Progenitor cell of endocrine pancreas (in vitro differentiated cells): ENCODE measurements at regions not wholly inside any gene's neighbourhood (a gene's known extent, or its start where the extent isn't known, plus 50 kb on each side); places are given as distances from the start of the nearest gene placed in this dataset.

Source experiments
- DNase-seq: peaks from one replicate; pipeline ENCODE4 v3.0.0; 2021; ENCODE audit warnings: low spot score; ENCODE audit not compliant: unreplicated experiment
- H3K27ac Mint-ChIP-seq: 2 replicates; pipeline ENCODE4 v1.8.0; 2021; ENCODE audit warnings: mild to moderate bottlenecking, moderate library complexity, mixed read lengths
- H3K27me3 Mint-ChIP-seq: 2 replicates; pipeline ENCODE4 v1.8.0; 2021; ENCODE audit warnings: mixed read lengths
- H3K36me3 Mint-ChIP-seq: 2 replicates; pipeline ENCODE4 v1.8.0; 2022; ENCODE audit warnings: mixed read lengths; ENCODE audit not compliant: insufficient read depth
- H3K4me1 Mint-ChIP-seq: 2 replicates; pipeline ENCODE4 v1.8.0; 2021; ENCODE audit warnings: low read depth, mixed read lengths
- H3K4me3 Mint-ChIP-seq: 2 replicates; pipeline ENCODE4 v1.8.0; 2021; ENCODE audit warnings: low read depth, mild to moderate bottlenecking, moderate library complexity, mixed read lengths
- H3K9me3 Mint-ChIP-seq: 2 replicates; pipeline ENCODE4 v1.8.0; 2021; ENCODE audit warnings: low read depth, mixed read lengths
- CTCF ChIP-seq: fragments of 200-600 bp; sonication (generic); IDR thresholded peaks from one replicate; pipeline ENCODE4 v1.5.0; 2021; ENCODE audit warnings: antibody characterized with exemption, mild to moderate bottlenecking; ENCODE audit not compliant: unreplicated experiment

DNA sequence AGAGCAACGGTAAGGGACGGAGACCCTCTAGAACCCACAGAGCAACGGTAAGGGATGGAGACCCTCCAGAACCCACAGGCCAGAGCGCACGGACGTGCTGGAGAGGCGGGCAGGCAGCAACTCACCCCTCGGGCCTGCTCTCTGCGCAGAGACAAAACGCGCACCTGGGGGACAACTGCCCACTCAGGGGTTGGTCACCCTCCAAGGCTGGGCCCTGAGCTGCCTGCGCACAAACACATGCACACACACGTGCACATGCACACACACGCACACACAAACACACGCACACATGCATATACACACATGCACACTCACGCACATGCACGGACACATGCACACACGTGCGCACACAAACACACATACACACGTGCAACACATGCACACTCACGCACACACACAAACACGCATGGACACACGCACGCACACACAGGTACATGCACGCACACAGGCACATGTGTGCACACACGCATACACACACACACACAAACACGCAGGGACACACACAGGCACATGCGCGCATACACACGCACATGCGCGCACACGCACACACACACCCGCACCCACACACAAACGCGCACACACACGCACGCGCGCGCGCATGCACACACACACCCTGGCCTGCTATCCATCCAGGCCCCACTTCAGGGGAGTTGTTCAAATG, 88.3 kb downstream of the NCOR2 start:
- H3K27me3 Mint-ChIP-seq = no peaks in the 10 kb centered on the region
- peaks cover under 1% of the 10 kb centered on the region for H3K9me3 Mint-ChIP-seq
- H3K4me3 Mint-ChIP-seq = no peak overlapping the region
- TF ChIP-seq CTCF = no peak
- no peaks in the 10 kb centered on the region for H3K4me1 Mint-ChIP-seq
- H3K27ac Mint-ChIP-seq = no peak overlapping the region
- H3K36me3 Mint-ChIP-seq = peaks cover 35% of the 10 kb centered on the region
- no peak for DNase-seq

DNA sequence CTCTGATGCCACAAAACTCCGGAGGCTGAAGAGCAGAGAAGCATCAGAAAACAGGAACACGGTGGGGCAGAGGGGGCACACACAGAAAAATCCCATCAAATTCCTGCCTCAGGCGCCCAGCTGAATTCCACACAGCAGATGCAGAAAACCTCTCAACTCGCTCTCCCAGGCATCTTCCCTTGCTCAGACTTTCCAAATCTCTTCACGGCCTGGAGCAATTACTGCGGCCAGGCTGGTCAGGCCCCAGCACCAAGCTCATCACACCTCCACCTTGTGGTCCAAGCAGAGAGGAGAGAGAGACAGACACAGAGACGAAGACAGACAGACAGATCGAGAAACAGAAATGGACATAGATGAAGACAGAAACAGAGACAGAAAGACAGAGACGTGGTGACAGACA, 89.0 kb downstream of the NCOR2 start:
- Mint-ChIP-seq H3K4me3 (no peak overlapping the region), H3K27ac (peak overlapping the region; percentile 39), H3K9me3 (peaks cover 7% of the 10 kb centered on the region), H3K4me1 (no peaks in the 10 kb centered on the region), H3K36me3 (peaks cover 40% of the 10 kb centered on the region), H3K27me3 (no peaks in the 10 kb centered on the region)
- no peak for DNase-seq
- TF ChIP-seq CTCF = no peak

DNA sequence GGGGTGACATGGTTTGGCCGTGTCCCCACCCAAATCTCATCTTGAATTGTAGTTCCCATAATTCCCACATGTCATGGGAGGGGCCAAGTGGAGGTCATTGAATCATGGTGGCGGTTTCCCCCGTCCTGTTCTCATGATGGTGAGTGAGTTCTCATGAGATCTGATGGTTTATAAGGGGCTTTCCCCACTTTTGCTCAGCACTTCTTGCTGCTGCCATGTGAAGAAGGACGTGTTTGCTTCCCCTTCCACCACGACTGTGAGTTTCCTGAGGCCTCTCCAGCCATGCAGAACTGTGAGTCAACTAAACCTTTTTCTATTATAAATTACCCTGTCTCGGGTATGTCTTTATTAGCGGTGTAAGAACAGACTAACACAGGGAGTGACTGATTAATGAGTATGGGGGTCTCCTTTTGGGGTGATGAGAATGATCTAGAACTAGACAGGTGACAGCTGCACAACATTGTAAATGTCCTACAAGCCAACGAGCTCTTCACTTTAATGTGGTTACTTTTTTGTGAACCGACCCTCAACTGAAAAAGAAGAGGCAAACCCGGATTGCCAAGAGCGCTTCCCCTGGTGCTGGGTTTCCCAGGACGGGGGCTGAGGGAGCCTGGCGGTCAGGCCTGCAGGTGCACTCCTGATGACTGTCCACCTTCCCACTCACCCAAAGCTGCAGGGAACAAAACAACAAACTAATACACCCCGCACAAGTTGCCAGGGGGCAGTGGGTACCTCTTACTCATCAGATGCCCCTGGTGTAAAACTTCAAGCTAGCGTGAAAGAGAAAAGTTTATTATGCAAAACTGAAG, 90.1 kb downstream of the NCOR2 start:
- DNase-seq = no peak
- no peak for TF ChIP-seq CTCF
- H3K4me1 Mint-ChIP-seq = no peaks in the 10 kb centered on the region
- H3K27ac Mint-ChIP-seq = peak overlapping the region; percentile 39
- H3K36me3 Mint-ChIP-seq = peaks cover 50% of the 10 kb centered on the region
- H3K9me3 Mint-ChIP-seq = peaks cover 7% of the 10 kb centered on the region
- H3K27me3 Mint-ChIP-seq = no peaks in the 10 kb centered on the region
- H3K4me3 Mint-ChIP-seq = no peak overlapping the region

GRCh38 chr12:124476011-124476400, 91.4 kb downstream of the NCOR2 start:
- H3K27me3 Mint-ChIP-seq = no peaks in the 10 kb centered on the region
- no peak overlapping the region for H3K4me3 Mint-ChIP-seq
- H3K9me3 Mint-ChIP-seq = peaks cover 7% of the 10 kb centered on the region
- TF ChIP-seq CTCF = no peak
- H3K27ac Mint-ChIP-seq = no peak overlapping the region
- H3K4me1 Mint-ChIP-seq = no peaks in the 10 kb centered on the region
- no peak for DNase-seq
- peaks cover 57% of the 10 kb centered on the region for H3K36me3 Mint-ChIP-seq

- H3K27ac Mint-ChIP-seq = peak overlapping the region; percentile 20
- peaks cover 59% of the 10 kb centered on the region for H3K36me3 Mint-ChIP-seq
- no peak for TF ChIP-seq CTCF
- no peaks in the 10 kb centered on the region for H3K4me1 Mint-ChIP-seq
- no peak for DNase-seq
- no peaks in the 10 kb centered on the region for H3K27me3 Mint-ChIP-seq
- H3K9me3 Mint-ChIP-seq = peaks cover 9% of the 10 kb centered on the region
- no peak overlapping the region for H3K4me3 Mint-ChIP-seq
Measured at GRCh38 chr12:124475295-124476010, 92.0 kb downstream of the NCOR2 start.
